C4-2B (cell line): ENCODE measurements at regions not wholly inside any gene's neighbourhood (a gene's known extent, or its start where the extent isn't known, plus 50 kb on each side); places are given as distances from the start of the nearest gene placed in this dataset.

Experiments
- H3K27ac ChIP-seq: fragments of 450-650 bp; 2 replicates; pipeline ENCODE4 v1.5.1; 2017
- ZFX ChIP-seq: fragments of 450-650 bp; IDR thresholded peaks from 2 replicates; pipeline ENCODE4 v1.6.1; 2017
- TF ChIP-seq, protein P1 (sequence below): fragments of 450-650 bp; conservative IDR thresholded peaks from 2 replicates; pipeline ENCODE4 v1.5.1; 2017; ENCODE audit warnings: mild to moderate bottlenecking

DNA sequence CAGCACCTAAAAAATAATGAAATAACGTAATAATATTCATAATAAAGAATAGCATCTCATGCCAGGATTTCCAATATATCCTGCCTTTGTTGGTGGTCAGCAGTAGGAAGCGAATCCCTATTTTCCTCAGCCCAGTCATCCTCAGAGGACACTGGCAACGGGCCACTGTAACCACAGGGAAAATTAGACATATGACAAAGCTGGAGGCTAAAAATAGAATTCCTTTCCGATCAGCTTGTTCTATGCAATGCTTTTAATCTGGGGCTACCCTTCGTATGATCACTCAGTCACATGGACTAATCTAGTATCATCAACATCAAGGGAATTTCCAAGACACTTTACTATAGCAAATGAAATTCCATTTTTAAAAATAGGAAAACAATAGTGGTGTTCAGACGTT, 246.9 kb upstream of the KCNJ16 start:
- no peak overlapping the region for H3K27ac ChIP-seq
- no peak for TF ChIP-seq ZFX
- TF ChIP-seq, protein P1, sequence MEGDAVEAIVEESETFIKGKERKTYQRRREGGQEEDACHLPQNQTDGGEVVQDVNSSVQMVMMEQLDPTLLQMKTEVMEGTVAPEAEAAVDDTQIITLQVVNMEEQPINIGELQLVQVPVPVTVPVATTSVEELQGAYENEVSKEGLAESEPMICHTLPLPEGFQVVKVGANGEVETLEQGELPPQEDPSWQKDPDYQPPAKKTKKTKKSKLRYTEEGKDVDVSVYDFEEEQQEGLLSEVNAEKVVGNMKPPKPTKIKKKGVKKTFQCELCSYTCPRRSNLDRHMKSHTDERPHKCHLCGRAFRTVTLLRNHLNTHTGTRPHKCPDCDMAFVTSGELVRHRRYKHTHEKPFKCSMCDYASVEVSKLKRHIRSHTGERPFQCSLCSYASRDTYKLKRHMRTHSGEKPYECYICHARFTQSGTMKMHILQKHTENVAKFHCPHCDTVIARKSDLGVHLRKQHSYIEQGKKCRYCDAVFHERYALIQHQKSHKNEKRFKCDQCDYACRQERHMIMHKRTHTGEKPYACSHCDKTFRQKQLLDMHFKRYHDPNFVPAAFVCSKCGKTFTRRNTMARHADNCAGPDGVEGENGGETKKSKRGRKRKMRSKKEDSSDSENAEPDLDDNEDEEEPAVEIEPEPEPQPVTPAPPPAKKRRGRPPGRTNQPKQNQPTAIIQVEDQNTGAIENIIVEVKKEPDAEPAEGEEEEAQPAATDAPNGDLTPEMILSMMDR: no peak

DNA sequence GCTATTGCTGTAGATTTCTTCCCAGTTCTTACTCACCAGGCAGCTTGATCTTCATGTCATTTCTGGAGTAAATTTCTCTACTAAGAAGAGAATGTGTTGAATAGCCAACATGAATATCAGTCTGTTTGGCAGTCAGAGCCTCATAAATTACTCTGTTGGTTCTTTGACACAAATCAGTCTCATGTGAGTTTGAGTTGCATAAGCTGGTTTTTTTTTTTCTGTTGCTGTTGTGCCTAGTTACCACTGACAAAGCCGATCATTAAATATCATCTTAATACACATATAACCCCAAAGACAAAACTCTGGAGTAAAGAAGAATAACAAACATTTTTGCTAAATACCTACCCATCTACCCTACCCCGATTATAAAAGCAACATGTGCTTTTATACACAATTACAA, 240.5 kb upstream of the KCNJ16 start:
- H3K27ac ChIP-seq: no peak overlapping the region
- TF ChIP-seq ZFX: no peak
- TF ChIP-seq, protein P1: no peak

DNA sequence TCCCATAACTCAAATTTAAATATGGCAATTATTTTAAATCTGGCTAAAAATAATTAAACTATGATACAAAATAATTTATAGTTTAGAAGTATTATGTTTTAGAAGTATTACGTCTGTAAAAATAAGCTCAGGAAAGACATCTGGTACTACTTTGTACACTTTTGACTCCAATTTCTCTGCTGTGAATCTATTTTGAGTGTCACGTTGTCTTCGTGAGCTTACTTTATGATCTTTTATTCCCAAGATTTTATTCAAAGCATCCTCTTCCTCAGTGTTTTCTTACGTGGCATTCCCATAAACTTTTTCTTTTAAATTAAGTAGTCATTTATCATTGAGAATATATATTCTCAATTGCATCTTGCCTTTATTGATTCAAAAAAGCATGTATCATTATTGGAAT, 223.3 kb upstream of the KCNJ16 start:
- TF ChIP-seq ZFX: no peak
- TF ChIP-seq, protein P1: no peak
- no peak overlapping the region for H3K27ac ChIP-seq

DNA sequence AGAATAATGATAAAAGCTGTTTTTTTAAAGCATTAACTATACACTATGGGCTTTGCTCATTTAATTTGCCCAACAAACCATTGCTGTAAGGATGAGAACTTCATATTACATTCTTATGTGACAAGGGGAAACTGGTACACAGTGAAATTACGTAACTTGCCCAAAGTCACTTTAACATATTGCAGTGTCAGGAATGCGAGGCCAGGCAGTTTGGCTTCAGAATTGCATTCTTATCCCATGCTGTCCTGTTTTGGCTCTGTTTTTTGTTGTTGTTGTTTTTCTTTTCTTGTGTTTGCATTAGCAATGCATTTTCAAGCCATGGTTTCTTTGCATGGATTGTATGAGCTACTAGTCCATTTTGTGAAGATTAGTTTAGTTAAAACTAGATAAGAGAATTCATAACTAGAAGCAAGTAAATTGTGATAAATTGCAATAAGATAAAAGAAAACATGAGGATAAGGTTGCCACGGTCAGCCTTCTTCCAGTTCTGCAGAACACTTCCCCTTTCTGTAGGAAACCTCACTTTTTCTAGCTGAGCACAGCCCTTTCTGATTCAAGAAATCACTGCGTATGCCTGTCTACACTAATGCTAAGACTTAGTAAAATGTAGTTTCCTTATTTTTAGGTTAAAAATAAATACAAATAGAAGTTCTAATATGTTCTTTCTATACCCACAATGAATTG, 221.3 kb upstream of the KCNJ16 start:
- no peak overlapping the region for H3K27ac ChIP-seq
- no peak for TF ChIP-seq ZFX
- TF ChIP-seq, protein P1: no peak

DNA sequence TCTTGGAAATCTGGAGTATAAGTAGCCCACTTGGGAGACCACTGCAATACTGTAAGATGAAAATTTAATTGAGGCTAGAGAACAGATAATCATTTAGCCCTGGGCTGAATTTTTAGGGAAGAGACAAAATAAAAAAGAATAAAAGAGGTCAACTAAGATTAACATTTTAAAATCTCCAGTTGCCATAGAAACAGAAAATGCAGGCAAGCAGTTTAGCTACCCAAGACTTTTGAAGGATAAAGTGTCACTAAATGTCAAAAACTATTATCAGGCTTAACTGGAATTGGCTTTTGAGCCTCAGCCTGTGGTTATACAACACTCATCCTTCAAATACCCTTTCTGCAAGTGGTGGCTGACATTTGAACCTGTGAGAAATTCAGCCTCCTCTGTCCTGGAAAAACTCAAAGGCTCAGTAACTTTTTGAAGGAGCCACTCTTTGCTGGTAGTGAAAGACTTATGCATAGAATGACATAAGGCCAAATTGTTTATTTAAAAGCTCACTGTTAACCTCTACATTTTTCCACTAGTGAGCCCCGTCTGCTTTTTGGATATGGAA, 220.7 kb upstream of the KCNJ16 start:
- H3K27ac ChIP-seq: no peak overlapping the region
- TF ChIP-seq ZFX: no peak
- TF ChIP-seq, protein P1: no peak

DNA sequence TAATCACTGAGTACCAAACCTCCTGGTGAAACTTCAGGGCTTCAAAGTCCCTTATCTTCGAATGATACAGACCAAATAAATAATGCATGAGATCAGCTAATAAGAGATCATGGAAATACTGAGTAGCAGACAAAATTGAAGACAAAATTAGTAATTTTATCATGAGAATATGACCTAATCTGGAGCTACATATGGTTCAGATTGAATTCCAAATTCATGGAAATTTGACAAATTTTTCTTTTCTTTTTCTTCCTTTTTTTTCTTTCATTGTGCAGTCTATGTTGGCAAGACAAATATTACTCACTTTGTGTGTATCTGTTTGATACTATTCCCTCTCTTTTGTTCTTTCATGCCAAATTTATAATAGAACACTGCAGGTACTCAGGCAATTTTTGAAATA, 218.1 kb upstream of the KCNJ16 start:
- H3K27ac ChIP-seq: no peak overlapping the region

DNA sequence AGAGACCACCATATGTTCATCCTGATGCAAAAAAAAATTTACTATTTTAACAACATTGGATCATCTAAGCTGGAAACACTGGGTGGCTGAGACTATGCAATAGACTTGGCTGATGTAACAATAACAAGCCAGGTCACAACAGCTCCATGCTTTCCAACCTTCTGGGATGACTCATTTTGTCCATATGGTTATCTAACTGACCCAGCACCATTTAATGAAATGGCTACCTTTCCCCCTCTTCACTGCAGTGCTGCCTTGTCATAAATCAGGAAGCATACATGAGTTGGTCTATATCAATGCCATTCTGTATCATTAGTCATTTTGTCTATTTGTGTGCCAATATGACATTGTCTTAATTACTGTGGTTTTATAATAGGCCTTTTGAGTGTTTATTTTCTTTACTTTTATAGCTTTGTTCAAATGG, 217.6 kb upstream of the KCNJ16 start:
- TF ChIP-seq, protein P1: no peak
- no peak for TF ChIP-seq ZFX
- no peak overlapping the region for H3K27ac ChIP-seq

More for the DNA sequence above, 218.1 kb upstream of the KCNJ16 start:
- TF ChIP-seq, protein P1: no peak
- no peak for TF ChIP-seq ZFX
